ENCODE measurements at regions not wholly inside any gene's neighbourhood (a gene's known extent, or its start where the extent isn't known, plus 50 kb on each side); places are given as distances from the start of the nearest gene placed in this dataset.

DNA sequence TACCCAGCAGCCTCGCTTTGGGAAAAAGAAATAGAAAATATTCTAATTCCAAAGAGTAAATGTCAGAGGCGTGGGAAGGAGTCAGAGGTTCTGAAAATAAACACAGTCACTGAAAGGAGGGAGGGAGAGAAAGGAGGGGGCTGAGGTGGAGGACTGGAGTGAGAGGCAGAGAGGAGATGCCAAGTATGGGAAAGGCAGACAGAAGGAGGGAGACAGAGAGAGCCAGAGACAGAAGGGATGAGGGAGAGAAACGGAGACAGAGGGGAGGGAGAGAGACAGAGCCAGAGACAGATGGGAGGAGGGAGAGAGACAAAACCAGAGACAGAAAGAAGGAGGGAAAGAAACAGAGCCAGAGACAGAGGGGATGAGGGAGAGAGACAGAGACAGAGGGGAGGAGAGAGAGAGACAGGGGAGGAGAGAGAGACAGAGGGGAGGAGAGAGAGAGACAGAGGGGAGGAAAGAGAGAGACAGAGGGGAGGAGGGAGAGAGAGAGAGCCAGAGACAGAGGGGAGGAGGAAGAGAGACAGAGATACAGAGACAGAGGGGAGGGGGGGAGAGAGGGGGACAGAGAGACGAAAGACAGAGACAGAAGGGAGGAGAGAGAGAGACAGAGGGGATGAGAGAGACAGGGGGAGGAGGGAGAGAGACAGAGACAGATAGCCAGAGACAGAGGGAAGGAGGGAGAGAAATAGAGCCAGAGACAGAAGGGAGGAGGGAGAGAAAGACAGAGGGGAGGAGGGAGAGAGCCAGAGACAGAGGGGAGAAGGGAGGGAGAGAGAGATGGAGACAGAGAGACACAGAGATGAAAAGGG, 525.5 kb downstream of the MATN1 start:
- TF ChIP-seq POLR2A (IDR thresholded peaks at IDR 0.05) (no peak), POLR2AphosphoS5 (IDR thresholded peaks at IDR 0.05) (no peak), EP300 (IDR thresholded peaks at IDR 0.05) (no peak)
- TF ChIP-seq, protein P1, sequence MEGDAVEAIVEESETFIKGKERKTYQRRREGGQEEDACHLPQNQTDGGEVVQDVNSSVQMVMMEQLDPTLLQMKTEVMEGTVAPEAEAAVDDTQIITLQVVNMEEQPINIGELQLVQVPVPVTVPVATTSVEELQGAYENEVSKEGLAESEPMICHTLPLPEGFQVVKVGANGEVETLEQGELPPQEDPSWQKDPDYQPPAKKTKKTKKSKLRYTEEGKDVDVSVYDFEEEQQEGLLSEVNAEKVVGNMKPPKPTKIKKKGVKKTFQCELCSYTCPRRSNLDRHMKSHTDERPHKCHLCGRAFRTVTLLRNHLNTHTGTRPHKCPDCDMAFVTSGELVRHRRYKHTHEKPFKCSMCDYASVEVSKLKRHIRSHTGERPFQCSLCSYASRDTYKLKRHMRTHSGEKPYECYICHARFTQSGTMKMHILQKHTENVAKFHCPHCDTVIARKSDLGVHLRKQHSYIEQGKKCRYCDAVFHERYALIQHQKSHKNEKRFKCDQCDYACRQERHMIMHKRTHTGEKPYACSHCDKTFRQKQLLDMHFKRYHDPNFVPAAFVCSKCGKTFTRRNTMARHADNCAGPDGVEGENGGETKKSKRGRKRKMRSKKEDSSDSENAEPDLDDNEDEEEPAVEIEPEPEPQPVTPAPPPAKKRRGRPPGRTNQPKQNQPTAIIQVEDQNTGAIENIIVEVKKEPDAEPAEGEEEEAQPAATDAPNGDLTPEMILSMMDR (IDR thresholded peaks at IDR 0.05) = no peak

Measured in upper lobe of left lung (tissue), 4 donors.